Epithelial cell of proximal tubule (primary cell): ENCODE measurements at regions not wholly inside any gene's neighbourhood (a gene's known extent, or its start where the extent isn't known, plus 50 kb on each side); places are given as distances from the start of the nearest gene placed in this dataset.

Experiments
- DNase-seq: peaks from one replicate; pipeline ENCODE4 v3.0.0-alpha.2; 2011; ENCODE audit warnings: low read depth
- H3K4me3 ChIP-seq: 2 replicates; pipeline ENCODE4 v1.5.1; 2011; ENCODE audit warnings: low read depth, mild to moderate bottlenecking, low read length
- CTCF ChIP-seq: conservative IDR thresholded peaks from 2 replicates; pipeline ENCODE4 v1.5.1; 2012; ENCODE audit warnings: low read depth, mild to moderate bottlenecking, low read length

- DNase-seq, result no peak
- no peak for TF ChIP-seq CTCF
- H3K4me3 ChIP-seq, result no peak overlapping the region
Measured at GRCh38 chr14:71658261-71658860, 273.9 kb upstream of the RGS6 start.

- no peak for TF ChIP-seq CTCF
- no peak overlapping the region for H3K4me3 ChIP-seq
- DNase-seq, result no peak
Measured at GRCh38 chr14:71659159-71659558, 273.1 kb upstream of the RGS6 start.

DNA sequence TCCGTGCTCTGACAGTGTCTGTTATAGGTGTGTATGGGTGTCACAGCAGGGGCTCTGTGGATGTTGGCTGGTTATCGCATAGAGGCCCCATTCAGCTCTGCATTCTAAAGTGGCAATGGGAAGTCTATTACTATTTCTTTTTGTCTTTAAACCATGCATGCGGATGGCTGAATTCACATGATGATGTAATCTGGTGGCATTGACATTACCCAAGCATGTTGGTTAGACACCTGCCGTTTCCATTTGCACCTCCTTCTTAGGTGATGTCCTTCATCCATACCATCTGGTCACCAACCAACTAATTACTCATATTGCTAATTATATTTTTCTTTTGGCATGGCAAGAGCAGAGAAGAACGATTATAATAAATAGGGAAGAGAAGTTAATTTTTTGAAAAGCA lies 270.8 kb upstream of the RGS6 start:
- H3K4me3 ChIP-seq, result no peak overlapping the region
- no peak for TF ChIP-seq CTCF
- no peak for DNase-seq

DNA sequence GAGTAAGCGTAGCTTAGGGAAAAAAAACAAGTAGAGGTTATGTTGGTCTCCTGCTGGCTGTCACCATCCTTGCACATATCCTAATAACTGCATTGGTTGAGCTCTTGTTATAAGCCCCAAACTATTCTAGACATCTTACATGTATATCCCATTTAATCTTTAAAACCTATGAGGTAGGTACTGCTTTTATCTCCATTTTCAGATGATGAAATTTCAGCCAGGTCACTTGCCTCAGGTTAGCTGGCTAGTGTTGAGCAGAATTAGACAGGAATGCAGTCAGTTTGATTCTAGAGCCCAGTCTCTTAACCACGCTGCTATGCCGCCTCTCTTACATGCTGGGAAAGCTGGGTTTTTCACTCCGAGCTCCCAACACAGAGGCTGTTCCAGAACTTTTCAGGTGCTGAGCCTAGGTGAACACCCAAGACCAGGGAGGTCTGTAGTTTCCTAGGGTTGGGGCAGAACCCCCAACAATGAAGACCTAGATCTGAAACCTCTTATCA lies 269.9 kb upstream of the RGS6 start:
- no peak for TF ChIP-seq CTCF

DNA sequence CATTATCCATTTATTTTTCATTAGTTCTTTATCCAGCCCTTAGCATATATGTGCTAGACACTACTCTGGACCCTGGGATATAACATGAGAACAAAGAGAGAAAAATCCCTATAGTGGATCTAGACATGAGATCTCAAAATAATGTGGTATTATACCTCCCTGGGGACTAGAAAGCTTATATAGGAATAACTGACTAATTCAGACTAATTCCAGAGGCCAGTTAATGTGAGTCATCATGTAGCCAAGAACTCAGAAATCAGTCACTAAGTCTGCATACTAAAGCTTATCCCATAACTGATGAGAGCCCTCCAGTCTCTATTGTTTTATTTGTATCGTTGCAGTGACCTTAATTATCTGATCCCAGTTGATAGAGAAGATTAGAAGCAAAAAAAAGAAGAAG lies 267.1 kb upstream of the RGS6 start:
- no peak for TF ChIP-seq CTCF
- peak; percentile 26 for DNase-seq
- H3K4me3 ChIP-seq, result no peak overlapping the region

More for the DNA sequence above, 269.9 kb upstream of the RGS6 start:
- DNase-seq, result no peak
- no peak overlapping the region for H3K4me3 ChIP-seq

DNA sequence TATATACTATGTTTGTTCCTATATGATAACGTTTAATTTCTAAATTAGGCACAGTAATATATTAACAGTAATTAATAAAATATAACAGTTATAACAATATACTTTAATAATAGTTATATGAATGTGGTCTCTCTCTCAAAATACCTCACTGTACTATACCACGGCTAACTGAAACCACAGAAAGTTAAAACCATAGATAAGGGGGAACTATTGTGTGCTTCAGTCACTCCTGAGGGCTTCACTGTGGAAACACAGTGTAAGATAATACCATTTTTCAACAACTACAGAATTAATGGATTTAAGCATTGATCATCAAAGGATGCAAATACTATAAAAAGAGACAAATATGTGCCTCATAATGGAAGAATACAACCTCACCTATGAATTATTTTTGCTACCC lies 266.4 kb upstream of the RGS6 start:
- DNase-seq, result no peak
- H3K4me3 ChIP-seq, result no peak overlapping the region
- TF ChIP-seq CTCF, result no peak

DNA sequence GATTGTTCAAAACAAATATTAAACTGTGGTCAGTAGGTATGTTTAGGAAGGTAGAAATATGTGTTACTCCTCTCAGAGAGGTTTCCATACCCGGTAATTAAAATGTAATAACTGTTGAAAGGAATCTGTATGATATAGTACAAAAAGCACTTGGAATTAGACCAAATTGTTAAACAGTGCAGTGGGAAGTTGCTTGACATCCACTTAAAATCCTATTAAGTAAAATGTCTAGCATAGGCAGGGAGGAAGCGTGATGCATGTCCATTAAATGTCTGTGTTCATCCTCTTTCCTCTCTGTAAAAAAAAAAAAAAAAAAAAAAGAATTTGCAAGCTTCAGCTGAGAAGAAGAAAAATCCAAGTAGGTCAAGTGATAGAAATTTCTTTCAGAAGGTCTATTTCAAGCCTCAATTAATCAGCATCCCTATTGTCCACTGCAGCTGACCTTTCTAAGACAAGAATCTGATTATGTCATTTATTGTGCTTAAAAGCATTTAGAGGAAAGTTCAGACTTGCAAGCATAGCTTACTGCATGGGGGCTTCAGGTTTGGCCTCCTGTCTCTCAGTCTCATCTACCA lies 265.6 kb upstream of the RGS6 start:
- DNase-seq, result no peak
- TF ChIP-seq CTCF, result no peak
- H3K4me3 ChIP-seq, result no peak overlapping the region
